ENCODE measurements at regions not wholly inside any gene's neighbourhood (a gene's known extent, or its start where the extent isn't known, plus 50 kb on each side); places are given as distances from the start of the nearest gene placed in this dataset.

- no peak for TF ChIP-seq CTCF (IDR thresholded peaks at IDR 0.05 in 8 of 11, conservative IDR thresholded peaks at IDR 0.05 in 3 of 11)
- TF ChIP-seq POLR2A (IDR thresholded peaks at IDR 0.05): no peak
- no peak for TF ChIP-seq POLR2AphosphoS5 (IDR thresholded peaks at IDR 0.05)
These were observed 1965.9 kb downstream of the TP53TG3F start for GRCh38 chr16:35425270-35425669.
